ENCODE measurements at regions not wholly inside any gene's neighbourhood (a gene's known extent, or its start where the extent isn't known, plus 50 kb on each side); places are given as distances from the start of the nearest gene placed in this dataset.

GRCh38 chrX:114049063-114049462, 534.8 kb upstream of the HTR2C start:
- TF ChIP-seq POLR2A (IDR thresholded peaks at IDR 0.05), result no peak
- TF ChIP-seq, protein P1, sequence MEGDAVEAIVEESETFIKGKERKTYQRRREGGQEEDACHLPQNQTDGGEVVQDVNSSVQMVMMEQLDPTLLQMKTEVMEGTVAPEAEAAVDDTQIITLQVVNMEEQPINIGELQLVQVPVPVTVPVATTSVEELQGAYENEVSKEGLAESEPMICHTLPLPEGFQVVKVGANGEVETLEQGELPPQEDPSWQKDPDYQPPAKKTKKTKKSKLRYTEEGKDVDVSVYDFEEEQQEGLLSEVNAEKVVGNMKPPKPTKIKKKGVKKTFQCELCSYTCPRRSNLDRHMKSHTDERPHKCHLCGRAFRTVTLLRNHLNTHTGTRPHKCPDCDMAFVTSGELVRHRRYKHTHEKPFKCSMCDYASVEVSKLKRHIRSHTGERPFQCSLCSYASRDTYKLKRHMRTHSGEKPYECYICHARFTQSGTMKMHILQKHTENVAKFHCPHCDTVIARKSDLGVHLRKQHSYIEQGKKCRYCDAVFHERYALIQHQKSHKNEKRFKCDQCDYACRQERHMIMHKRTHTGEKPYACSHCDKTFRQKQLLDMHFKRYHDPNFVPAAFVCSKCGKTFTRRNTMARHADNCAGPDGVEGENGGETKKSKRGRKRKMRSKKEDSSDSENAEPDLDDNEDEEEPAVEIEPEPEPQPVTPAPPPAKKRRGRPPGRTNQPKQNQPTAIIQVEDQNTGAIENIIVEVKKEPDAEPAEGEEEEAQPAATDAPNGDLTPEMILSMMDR (IDR thresholded peaks at IDR 0.05), result no peak

Data from right lobe of liver (tissue), 4 donors.